K562 (cell line): ENCODE measurements at regions not wholly inside any gene's neighbourhood (a gene's known extent, or its start where the extent isn't known, plus 50 kb on each side); places are given as distances from the start of the nearest gene placed in this dataset.

Experiments
- ATAC-seq: fragments of 200-7000 bp; cut with Tn5 transposase; 3 replicates; pipeline ENCODE4 v1.9.1; 2020; ENCODE audit warnings: moderate library complexity
- BruUV-seq: library from RNA; stranded (reverse); fragments of 400-500 nt; replicated peaks from 2 replicates; lab custom pipeline; 2021; lab: Mats Ljungman, UMichigan
- CTCF ChIA-PET: fragments of 300-600 bp; formaldehyde crosslinking; extraction: SDS; loops from one replicate; lab custom pipeline; 2021; ENCODE audit warnings: low intra/inter-chr PET ratio; lab: Yijun Ruan, JAX
- POLR2A ChIA-PET: fragments of 300-600, 350-650 bp; sonication (Branson Sonifier 250); formaldehyde crosslinking; extraction: SDS; loops from one replicate; lab custom pipeline; 2021; ENCODE audit warnings: antibody characterized with exemption, inconsistent platforms; lab: Yijun Ruan, JAX
- DNase-seq, 4 experiments: peaks; one replicate each; pipeline versions ENCODE4 v3.0.0 to v3.0.0-alpha.2; 2011 to 2018; ENCODE audit warnings: low spot score in 3 of 4, mixed read lengths in 3 of 4; ENCODE audit errors: extremely low read depth in 1 of 4
- FAIRE-seq: peaks from 2 replicates; lab custom pipeline; 2011; peaks lifted over from hg19 to GRCh38; lab: Jason Lieb, UNC
- H2AFZ ChIP-seq: 2 replicates; pipeline ENCODE4 v1.6.0; 2011; ENCODE audit warnings: low read depth, low read length, control low read depth, inconsistent platforms
- H3K27ac ChIP-seq: fragments of 200-600 bp; 3 replicates; pipeline ENCODE4 v1.8.0; 2011; ENCODE audit warnings: low read depth, mild to moderate bottlenecking, control low read depth, inconsistent platforms, low read length, moderate library complexity, mixed read lengths; ENCODE audit errors: extremely low read depth
- H3K27me3 ChIP-seq, 2 experiments: fragments of 300-600 bp in 1 of 2; 2 replicates in 1 of 2; 3 replicates in 1 of 2; pipeline versions ENCODE4 v1.6.0 to v1.8.0; 2011; ENCODE audit warnings: inconsistent platforms in 2 of 2, low read length in 2 of 2, mild to moderate bottlenecking in 1 of 2, mixed read lengths in 1 of 2, moderate library complexity in 1 of 2; ENCODE audit not compliant: control insufficient read depth in 2 of 2, insufficient read depth in 2 of 2
- H3K36me3 ChIP-seq: fragments of 300-600 bp; 3 replicates; pipeline ENCODE4 v1.8.0; 2011; ENCODE audit warnings: mild to moderate bottlenecking, low read length, inconsistent platforms; ENCODE audit not compliant: control insufficient read depth, insufficient read depth
- H3K4me1 ChIP-seq, 2 experiments: fragments of 200-600 bp in 1 of 2; replicated peaks in 1 of 2; 2 replicates in 1 of 2; 3 replicates in 1 of 2; pipeline versions ENCODE4 v1.5.1 to v1.8.0; 2011; ENCODE audit warnings: inconsistent platforms in 2 of 2, low read length in 2 of 2, mild to moderate bottlenecking in 1 of 2, mixed read lengths in 1 of 2, moderate library complexity in 1 of 2; ENCODE audit not compliant: control insufficient read depth in 2 of 2, insufficient read depth in 2 of 2
- H3K4me2 ChIP-seq: 2 replicates; pipeline ENCODE4 v1.6.1; 2011; ENCODE audit warnings: low read length, control low read depth, inconsistent platforms, mixed read lengths; ENCODE audit not compliant: insufficient read depth
- H3K4me3 ChIP-seq: fragments of 200-600 bp; sonication (generic), shearing (Covaris generic); 2 replicates; pipeline ENCODE4 v1.5.1; 2016; ENCODE audit warnings: control low read depth, inconsistent platforms
- H3K79me2 ChIP-seq: fragments of 200-600 bp; 3 replicates; pipeline ENCODE4 v1.8.0; 2011; ENCODE audit warnings: low read length, inconsistent platforms; ENCODE audit not compliant: control insufficient read depth, insufficient read depth
- H3K9ac ChIP-seq, 2 experiments: 2 replicates each; pipeline versions ENCODE4 v1.6.0 to v1.6.1; 2011; ENCODE audit warnings: low read depth in 2 of 2, low read length in 2 of 2, control low read depth in 1 of 2, inconsistent platforms in 1 of 2, mild to moderate bottlenecking in 1 of 2, mixed read lengths in 1 of 2; ENCODE audit not compliant: insufficient read depth in 1 of 2
- H3K9me1 ChIP-seq: one replicate; pipeline ENCODE4 v1.6.0; 2011; ENCODE audit warnings: inconsistent platforms, mild to moderate bottlenecking, low read length, moderate library complexity; ENCODE audit not compliant: control insufficient read depth, insufficient read depth
- H3K9me3 ChIP-seq: replicated peaks from 2 replicates; pipeline ENCODE4 v1.5.1; 2011; ENCODE audit warnings: low read depth, low read length, inconsistent platforms; ENCODE audit not compliant: control insufficient read depth, insufficient read depth
- H4K20me1 ChIP-seq: replicated peaks from 2 replicates; pipeline ENCODE4 v1.6.1; 2011; ENCODE audit warnings: low read length, inconsistent platforms, mixed read lengths; ENCODE audit not compliant: control insufficient read depth, insufficient read depth
- CREB3L1 ChIP-seq: fragments of 450-650 bp; IDR thresholded peaks from 2 replicates; pipeline ENCODE4 v1.6.1; 2014; ENCODE audit warnings: low read depth, mild to moderate bottlenecking, moderate library complexity, borderline replicate concordance
- ESRRB ChIP-seq: fragments of 250-450 bp; sonication (Bioruptor Pico); IDR thresholded peaks from 2 replicates; pipeline ENCODE4 v1.5.0; 2020; ENCODE audit warnings: mild to moderate bottlenecking, moderate library complexity, borderline replicate concordance
- GATA2 ChIP-seq: sonication (generic); formaldehyde crosslinking; IDR thresholded peaks from 2 replicates; pipeline ENCODE4 v1.4.0; 2020; ENCODE audit warnings: mild to moderate bottlenecking, missing genetic modification reagents
- GTF2F1 ChIP-seq: IDR thresholded peaks from 2 replicates; pipeline ENCODE4 v1.6.1; 2011; ENCODE audit warnings: low read depth, low read length, improper control_type of control experiment
- HMG20A ChIP-seq: fragments of 450-650 bp; formaldehyde crosslinking; conservative IDR thresholded peaks from 2 replicates; pipeline ENCODE4 v1.4.0; 2020; ENCODE audit warnings: mild to moderate bottlenecking, mixed read lengths
- MBD1 ChIP-seq: fragments of 250-450 bp; sonication (Bioruptor Pico); IDR thresholded peaks from 2 replicates; pipeline ENCODE4 v1.8.0; 2022; ENCODE audit warnings: inconsistent platforms
- RBM22 ChIP-seq: fragments of 200-400 bp; formaldehyde crosslinking; IDR thresholded peaks from 2 replicates; pipeline ENCODE4 v1.6.1; 2018; ENCODE audit warnings: low read length, low read depth; ENCODE audit not compliant: poor library complexity, severe bottlenecking
- SMARCA4 ChIP-seq: fragments of 450-650 bp; IDR thresholded peaks from 2 replicates; pipeline ENCODE4 v1.6.1; 2016
- SMARCE1 ChIP-seq: fragments of 450-650 bp; IDR thresholded peaks from 2 replicates; pipeline ENCODE4 v1.7.1; 2016; ENCODE audit warnings: mild to moderate bottlenecking
- SMC3 ChIP-seq: conservative IDR thresholded peaks from 2 replicates; pipeline ENCODE4 v1.6.1; 2011; ENCODE audit warnings: low read depth, low read length, improper control_type of control experiment; ENCODE audit not compliant: insufficient read depth
- SRF ChIP-seq, 2 experiments: fragments of 250-450, 450-650 bp in 1 of 2; sonication (Bioruptor Pico) in 1 of 2; sonication (generic) in 1 of 2; formaldehyde crosslinking; IDR thresholded peaks; 2 replicates each; pipeline versions ENCODE4 v1.5.0 to v1.5.1; 2020 to 2022; ENCODE audit warnings: mild to moderate bottlenecking in 1 of 2, missing genetic modification reagents in 1 of 2
- SRSF3 ChIP-seq: fragments of 200-400 bp; formaldehyde crosslinking; IDR thresholded peaks from 2 replicates; pipeline ENCODE4 v1.6.1; 2016; ENCODE audit warnings: mild to moderate bottlenecking, low read length, moderate library complexity; ENCODE audit not compliant: insufficient read depth
- ZNF444 ChIP-seq: fragments of 250-450 bp; sonication (Bioruptor Pico); IDR thresholded peaks from 2 replicates; pipeline ENCODE4 v1.4.0; 2020; ENCODE audit warnings: mild to moderate bottlenecking, moderate library complexity
- WGBS: fragments of 100-300 bp; shearing (Covaris generic); methylation state at CpG from one replicate; pipeline ENCODE4 v1.1.6; 2016; ENCODE audit warnings: low coverage, mixed read lengths; ENCODE audit not compliant: insufficient coverage; ENCODE audit errors: missing lambda C conversion rate; 5-methylcytosine and 5-hydroxymethylcytosine counted together
- in situ Hi-C: fragments of 300-500 bp; cut with MboI; formaldehyde crosslinking; loops from 4 replicates; pipeline ENCODE4 v1.15.0; 2018; ENCODE audit warnings: inconsistent platforms, mixed read lengths
- intact Hi-C: fragments of 100-400 bp; cut with micrococcal nuclease; formaldehyde crosslinking; loops from 2 replicates; pipeline ENCODE4 v1.14.2; 2022

GRCh38 chr20:55685841-55686240, 319.5 kb downstream of the CBLN4 start:
- ATAC-seq = no peak
- H3K9ac ChIP-seq = no peak overlapping the region
- no peak overlapping the region for H3K27ac ChIP-seq
- no peak overlapping the region for H2AFZ ChIP-seq
- CTCF ChIA-PET = no interaction called here
- no peaks in the 10 kb centered on the region for H3K36me3 ChIP-seq
- no peaks in the 10 kb centered on the region for H3K9me1 ChIP-seq
- no peak for DNase-seq
- no peaks in the 10 kb centered on the region for H3K9me3 ChIP-seq
- no TSS peak for BruUV-seq
- TF ChIP-seq ZNF444 (CRISPR knock-in tag) (no peak), CREB3L1 (no peak), SRSF3 (no peak), SMARCE1 (no peak), SMC3 (no peak), HMG20A (no peak), SRF (CRISPR knock-in tag; IDR thresholded peaks at IDR 0.05) (no peak), GATA2 (CRISPR knock-in tag) (no peak), SMARCA4 (no peak), RBM22 (no peak), ESRRB (CRISPR knock-in tag) (no peak), MBD1 (CRISPR knock-in tag) (no peak), GTF2F1 (no peak)
- TF ChIP-seq, all 486 proteins: peak for 0
- Histone ChIP-seq H4K20me1 (no peaks in the 10 kb centered on the region), H3K27me3 (no peaks in the 10 kb centered on the region), H3K79me2 (no peaks in the 10 kb centered on the region), H3K4me1 (no peaks in the 10 kb centered on the region), H3K4me2 (no peak overlapping the region), H3K4me3 (no peak overlapping the region)
- WGBS = under 1% methylated on average over 8 of the region's 8 CpGs
- in situ Hi-C loops (no loop called here), intact Hi-C loops (no loop called here)
- POLR2A ChIA-PET = no interaction called here
- no peak for FAIRE-seq
